GM23248 (cell line): ENCODE measurements at regions not wholly inside any gene's neighbourhood (a gene's known extent, or its start where the extent isn't known, plus 50 kb on each side); places are given as distances from the start of the nearest gene placed in this dataset.
A peak's percentile ranks its signal among the peaks of the same experiment; 100 is the strongest.

ENCODE experiments used
- DNase-seq: peaks from one replicate; pipeline ENCODE4 v3.0.0-alpha.2; 2015
- H2AFZ ChIP-seq: fragments of 200-600 bp; sonication (generic); 2 replicates; pipeline ENCODE4 v1.6.1; 2016; ENCODE audit warnings: antibody characterized with exemption
- H3F3A ChIP-seq: fragments of 200-600 bp; sonication (generic); 2 replicates; pipeline ENCODE4 v1.6.1; 2016; ENCODE audit warnings: mild to moderate bottlenecking, antibody characterized with exemption, mixed run types; ENCODE audit not compliant: insufficient read depth
- H3K27ac ChIP-seq: fragments of 200-600 bp; sonication (generic); 2 replicates; pipeline ENCODE4 v1.5.1; 2016; ENCODE audit warnings: mild to moderate bottlenecking
- H3K27me3 ChIP-seq: fragments of 200-600 bp; sonication (generic); replicated peaks from 2 replicates; pipeline ENCODE4 v1.6.1; 2016; ENCODE audit warnings: mild to moderate bottlenecking; ENCODE audit not compliant: insufficient read depth
- H3K36me3 ChIP-seq: fragments of 200-600 bp; sonication (generic); 2 replicates; pipeline ENCODE4 v1.6.1; 2016; ENCODE audit warnings: low read depth, mild to moderate bottlenecking
- H3K4me1 ChIP-seq: fragments of 200-600 bp; sonication (generic); 2 replicates; pipeline ENCODE4 v1.6.1; 2016; ENCODE audit warnings: mild to moderate bottlenecking; ENCODE audit not compliant: insufficient read depth
- H3K4me2 ChIP-seq: fragments of 200-600 bp; sonication (generic); one replicate; pipeline ENCODE4 v1.6.1; 2016; ENCODE audit warnings: mild to moderate bottlenecking; ENCODE audit not compliant: unreplicated experiment
- H3K4me3 ChIP-seq: fragments of 200-600 bp; sonication (generic); 2 replicates; pipeline ENCODE4 v1.5.1; 2016; ENCODE audit warnings: mild to moderate bottlenecking
- H3K79me2 ChIP-seq: fragments of 200-600 bp; sonication (generic); 2 replicates; pipeline ENCODE4 v1.6.1; 2016; ENCODE audit warnings: mild to moderate bottlenecking; ENCODE audit not compliant: insufficient read depth
- H3K9ac ChIP-seq: fragments of 200-600 bp; sonication (generic); 2 replicates; pipeline ENCODE4 v1.6.1; 2016; ENCODE audit warnings: mild to moderate bottlenecking
- H3K9me2 ChIP-seq: fragments of 200-600 bp; sonication (generic); 2 replicates; pipeline ENCODE4 v1.6.1; 2016; ENCODE audit warnings: mixed run types, mild to moderate bottlenecking, moderate library complexity; ENCODE audit not compliant: insufficient read depth
- H3K9me3 ChIP-seq: fragments of 200-600 bp; sonication (generic); one replicate; pipeline ENCODE4 v1.6.1; 2017; ENCODE audit warnings: low read depth
- H4K20me1 ChIP-seq: fragments of 200-600 bp; sonication (generic); 2 replicates; pipeline ENCODE4 v1.6.0; 2016; ENCODE audit not compliant: insufficient read depth
- EZH2 ChIP-seq: fragments of 200-600 bp; sonication (generic); IDR thresholded peaks from 2 replicates; pipeline ENCODE4 v1.6.1; 2018; ENCODE audit warnings: antibody characterized with exemption, mild to moderate bottlenecking; ENCODE audit not compliant: insufficient read depth, poor library complexity, severe bottlenecking
- EZH2phosphoT487 ChIP-seq: fragments of 200-600 bp; sonication (generic); IDR thresholded peaks from 2 replicates; pipeline ENCODE4 v1.6.1; 2018; ENCODE audit warnings: antibody characterized with exemption, moderate library complexity, mild to moderate bottlenecking, low read depth; ENCODE audit not compliant: insufficient read depth
- WGBS, 2 experiments: methylation state at CpG; one replicate each; pipeline ENCODE4 v1.1.6; 2015 to 2017; ENCODE audit warnings: low lambda C conversion rate in 2 of 2, low coverage in 1 of 2; ENCODE audit errors: missing lambda C conversion rate in 2 of 2; 5-methylcytosine and 5-hydroxymethylcytosine counted together
- in situ Hi-C: fragments of 300-500 bp; cut with MboI; formaldehyde crosslinking; loops from 2 replicates; pipeline ENCODE4 v1.15.0; 2020

- Histone ChIP-seq H3K9me3 (no peaks in the 10 kb centered on the region), H3K4me1 (no peaks in the 10 kb centered on the region), H4K20me1 (no peaks in the 10 kb centered on the region), H3K9ac (no peak overlapping the region), H3K4me3 (no peak overlapping the region), H3K27me3 (no peaks in the 10 kb centered on the region), H3K4me2 (no peak overlapping the region), H3K27ac (no peak overlapping the region), H3K36me3 (no peaks in the 10 kb centered on the region), H3K79me2 (no peaks in the 10 kb centered on the region), H3F3A (no peaks in the 10 kb centered on the region), H2AFZ (no peak overlapping the region), H3K9me2 (no peaks in the 10 kb centered on the region)
- WGBS, 2 experiments: 2 to 6% methylated on average over 2 of the region's 2 CpGs
- in situ Hi-C loops: loop anchor here (25.0 kb wide), 1 partner anchor 449 kb away; the partner anchor contains the start of genes PUDP and STS
- peak; percentile 62 for DNase-seq
- TF ChIP-seq EZH2phosphoT487 (no peak), EZH2 (no peak)
Measured at GRCh38 chrX:7586126-7586525, 256.8 kb upstream of the VCX start.

- Histone ChIP-seq H3K9me2 (no peaks in the 10 kb centered on the region), H4K20me1 (no peaks in the 10 kb centered on the region), H2AFZ (no peak overlapping the region), H3K79me2 (no peaks in the 10 kb centered on the region), H3K9ac (no peak overlapping the region), H3K4me3 (no peak overlapping the region), H3K27ac (no peak overlapping the region), H3K36me3 (no peaks in the 10 kb centered on the region), H3K4me1 (no peaks in the 10 kb centered on the region), H3K4me2 (no peak overlapping the region), H3K9me3 (no peaks in the 10 kb centered on the region), H3F3A (no peaks in the 10 kb centered on the region), H3K27me3 (no peaks in the 10 kb centered on the region)
- no peak for DNase-seq
- TF ChIP-seq EZH2: no peak
- 16 to 19% methylated on average over 4 of the region's 4 CpGs for WGBS, 2 experiments
- in situ Hi-C loops: loop anchor here (25.0 kb wide), 1 partner anchor 445 kb away; the partner anchor contains the start of genes PUDP and STS
Measured at GRCh38 chrX:7582191-7582590, 260.8 kb upstream of the VCX start.

GRCh38 chrX:7580127-7580526 lies 262.8 kb upstream of the VCX start:
- Histone ChIP-seq H3K9ac (no peak overlapping the region), H3K27me3 (no peaks in the 10 kb centered on the region), H3K27ac (no peak overlapping the region), H3F3A (no peaks in the 10 kb centered on the region), H4K20me1 (no peaks in the 10 kb centered on the region), H3K79me2 (no peaks in the 10 kb centered on the region), H3K9me3 (no peaks in the 10 kb centered on the region), H3K4me2 (no peak overlapping the region), H3K4me1 (no peaks in the 10 kb centered on the region), H2AFZ (no peak overlapping the region), H3K9me2 (no peaks in the 10 kb centered on the region), H3K4me3 (no peak overlapping the region), H3K36me3 (no peaks in the 10 kb centered on the region)
- 11 to 17% methylated on average over 2 of the region's 2 CpGs for whole genome bisulfite sequencing, 2 experiments
- no peak for TF ChIP-seq EZH2phosphoT487
- no peak for TF ChIP-seq EZH2
- in situ Hi-C loops: loop anchor here (25.0 kb wide), 1 partner anchor 443 kb away; the partner anchor contains the start of genes PUDP and STS
- peak; percentile 1 for DNase-seq

- Histone ChIP-seq H3K27me3 (no peaks in the 10 kb centered on the region), H3K27ac (no peak overlapping the region), H3K9ac (no peak overlapping the region), H4K20me1 (no peaks in the 10 kb centered on the region), H3K36me3 (no peaks in the 10 kb centered on the region), H3K79me2 (no peaks in the 10 kb centered on the region), H3K9me3 (no peaks in the 10 kb centered on the region), H3K4me3 (no peak overlapping the region), H3K9me2 (no peaks in the 10 kb centered on the region), H2AFZ (no peak overlapping the region), H3K4me1 (no peaks in the 10 kb centered on the region), H3K4me2 (no peak overlapping the region), H3F3A (no peaks in the 10 kb centered on the region)
- WGBS, 2 experiments: 0 to 6% methylated on average over 3 of the region's 3 CpGs
- in situ Hi-C loops: no loop called here
- TF ChIP-seq EZH2phosphoT487 (no peak), EZH2 (no peak)
- DNase-seq: peak; percentile 25
Measured at GRCh38 chrX:7574325-7574724, 268.6 kb upstream of the VCX start.
